ENCODE measurements at regions not wholly inside any gene's neighbourhood (a gene's known extent, or its start where the extent isn't known, plus 50 kb on each side); places are given as distances from the start of the nearest gene placed in this dataset.

GRCh38 chr4:171281359-171281758, 531.8 kb upstream of the GALNTL6 start:
- H3K36me3 ChIP-seq (ENCODE audit: control insufficient read depth, insufficient read depth, low read length), result no peaks in the 10 kb centered on the region
- DNase-seq (ENCODE audit: low read depth), result no peak
- H3K4me3 ChIP-seq (ENCODE audit: low read depth, low read length), result no peak overlapping the region
- FAIRE-seq, result no peak
- no peak for TF ChIP-seq CTCF (IDR thresholded peaks at IDR 0.05; ENCODE audit: insufficient read depth, low read length, severe bottlenecking)
- H3K27me3 ChIP-seq (ENCODE audit: control insufficient read depth, insufficient read depth, low read length), result no peaks in the 10 kb centered on the region

GRCh38 chr4:171279131-171279530, 534.1 kb upstream of the GALNTL6 start:
- no peaks in the 10 kb centered on the region for H3K36me3 ChIP-seq (ENCODE audit: control insufficient read depth, insufficient read depth, low read length)
- DNase-seq (ENCODE audit: low read depth), result no peak
- H3K4me3 ChIP-seq (ENCODE audit: low read depth, low read length), result no peak overlapping the region
- no peak for TF ChIP-seq CTCF (IDR thresholded peaks at IDR 0.05; ENCODE audit: insufficient read depth, low read length, severe bottlenecking)
- FAIRE-seq, result no peak
- H3K27me3 ChIP-seq (ENCODE audit: control insufficient read depth, insufficient read depth, low read length), result no peaks in the 10 kb centered on the region

GRCh38 chr4:171266671-171267070, 546.5 kb upstream of the GALNTL6 start:
- Histone ChIP-seq H3K36me3 (ENCODE audit: control insufficient read depth, insufficient read depth, low read length) (no peaks in the 10 kb centered on the region), H3K27me3 (ENCODE audit: control insufficient read depth, insufficient read depth, low read length) (no peaks in the 10 kb centered on the region), H3K4me3 (ENCODE audit: low read depth, low read length) (no peak overlapping the region)
- FAIRE-seq (no peak), DNase-seq (ENCODE audit: low read depth) (no peak)
- TF ChIP-seq CTCF (IDR thresholded peaks at IDR 0.05; ENCODE audit: insufficient read depth, low read length, severe bottlenecking), result no peak

- no peak for TF ChIP-seq CTCF (IDR thresholded peaks at IDR 0.05; ENCODE audit: insufficient read depth, low read length, severe bottlenecking)
- Histone ChIP-seq H3K4me3 (ENCODE audit: low read depth, low read length) (no peak overlapping the region), H3K36me3 (ENCODE audit: control insufficient read depth, insufficient read depth, low read length) (no peaks in the 10 kb centered on the region), H3K27me3 (ENCODE audit: control insufficient read depth, insufficient read depth, low read length) (no peaks in the 10 kb centered on the region)
- DNase-seq (ENCODE audit: low read depth) (no peak), FAIRE-seq (no peak)
Observed at GRCh38 chr4:171265190-171265818, 547.9 kb upstream of the GALNTL6 start.

GRCh38 chr4:171256223-171256622, 557.0 kb upstream of the GALNTL6 start:
- no peak for TF ChIP-seq CTCF (IDR thresholded peaks at IDR 0.05; ENCODE audit: insufficient read depth, low read length, severe bottlenecking)
- H3K4me3 ChIP-seq (ENCODE audit: low read depth, low read length), result no peak overlapping the region
- DNase-seq (ENCODE audit: low read depth), result no peak
- FAIRE-seq, result no peak
- H3K27me3 ChIP-seq (ENCODE audit: control insufficient read depth, insufficient read depth, low read length), result no peaks in the 10 kb centered on the region
- H3K36me3 ChIP-seq (ENCODE audit: control insufficient read depth, insufficient read depth, low read length), result no peaks in the 10 kb centered on the region

GRCh38 chr4:171246948-171247347, 566.3 kb upstream of the GALNTL6 start:
- no peak for DNase-seq (ENCODE audit: low read depth)
- Histone ChIP-seq H3K27me3 (ENCODE audit: control insufficient read depth, insufficient read depth, low read length) (no peaks in the 10 kb centered on the region), H3K36me3 (ENCODE audit: control insufficient read depth, insufficient read depth, low read length) (no peaks in the 10 kb centered on the region), H3K4me3 (ENCODE audit: low read depth, low read length) (no peak overlapping the region)
- no peak for TF ChIP-seq CTCF (IDR thresholded peaks at IDR 0.05; ENCODE audit: insufficient read depth, low read length, severe bottlenecking)
- no peak for FAIRE-seq

All from bronchial epithelial cell (primary cell).